ENCODE measurements at regions not wholly inside any gene's neighbourhood (a gene's known extent, or its start where the extent isn't known, plus 50 kb on each side); places are given as distances from the start of the nearest gene placed in this dataset.

DNA sequence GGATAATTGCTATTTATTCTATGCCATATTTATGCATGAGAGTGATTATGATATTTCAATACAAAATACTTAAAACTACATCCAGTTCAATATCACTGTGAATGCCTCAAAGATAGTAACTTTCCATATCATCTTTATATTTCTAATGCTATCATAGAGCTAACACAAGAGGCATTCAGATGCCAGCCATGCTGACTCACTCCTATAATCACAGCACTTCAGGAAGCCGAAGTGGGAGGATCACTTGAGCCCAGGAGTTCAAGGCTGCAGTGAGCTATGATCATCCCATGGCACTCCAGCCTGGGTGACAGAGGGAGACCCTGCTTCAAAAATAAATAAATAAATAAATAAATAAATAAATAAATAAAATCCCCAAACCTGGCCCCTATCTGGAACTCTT lies 498.7 kb downstream of the EPHA3 start:
- Histone ChIP-seq H3K36me3 (no peaks in the 10 kb centered on the region), H3K9me3 (no peaks in the 10 kb centered on the region), H3K27ac (no peak overlapping the region), H3K27me3 (no peaks in the 10 kb centered on the region), H3K4me1 (no peaks in the 10 kb centered on the region), H3K4me3 (no peak overlapping the region)
- 80% methylated on average over 1 of the region's 1 CpG; no CpG with 5 or more reads in 1 of the 2 donors for WGBS, 2 donors (ENCODE audit: low coverage in 1 of 2)
- no peak for TF ChIP-seq POLR2AphosphoS5 (IDR thresholded peaks at IDR 0.05)
- TF ChIP-seq, protein P1, sequence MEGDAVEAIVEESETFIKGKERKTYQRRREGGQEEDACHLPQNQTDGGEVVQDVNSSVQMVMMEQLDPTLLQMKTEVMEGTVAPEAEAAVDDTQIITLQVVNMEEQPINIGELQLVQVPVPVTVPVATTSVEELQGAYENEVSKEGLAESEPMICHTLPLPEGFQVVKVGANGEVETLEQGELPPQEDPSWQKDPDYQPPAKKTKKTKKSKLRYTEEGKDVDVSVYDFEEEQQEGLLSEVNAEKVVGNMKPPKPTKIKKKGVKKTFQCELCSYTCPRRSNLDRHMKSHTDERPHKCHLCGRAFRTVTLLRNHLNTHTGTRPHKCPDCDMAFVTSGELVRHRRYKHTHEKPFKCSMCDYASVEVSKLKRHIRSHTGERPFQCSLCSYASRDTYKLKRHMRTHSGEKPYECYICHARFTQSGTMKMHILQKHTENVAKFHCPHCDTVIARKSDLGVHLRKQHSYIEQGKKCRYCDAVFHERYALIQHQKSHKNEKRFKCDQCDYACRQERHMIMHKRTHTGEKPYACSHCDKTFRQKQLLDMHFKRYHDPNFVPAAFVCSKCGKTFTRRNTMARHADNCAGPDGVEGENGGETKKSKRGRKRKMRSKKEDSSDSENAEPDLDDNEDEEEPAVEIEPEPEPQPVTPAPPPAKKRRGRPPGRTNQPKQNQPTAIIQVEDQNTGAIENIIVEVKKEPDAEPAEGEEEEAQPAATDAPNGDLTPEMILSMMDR (IDR thresholded peaks at IDR 0.05), result no peak
- no peak for TF ChIP-seq POLR2A (IDR thresholded peaks at IDR 0.05)
- TF ChIP-seq EP300 (IDR thresholded peaks at IDR 0.05), result no peak
- ATAC-seq, result no peak

DNA sequence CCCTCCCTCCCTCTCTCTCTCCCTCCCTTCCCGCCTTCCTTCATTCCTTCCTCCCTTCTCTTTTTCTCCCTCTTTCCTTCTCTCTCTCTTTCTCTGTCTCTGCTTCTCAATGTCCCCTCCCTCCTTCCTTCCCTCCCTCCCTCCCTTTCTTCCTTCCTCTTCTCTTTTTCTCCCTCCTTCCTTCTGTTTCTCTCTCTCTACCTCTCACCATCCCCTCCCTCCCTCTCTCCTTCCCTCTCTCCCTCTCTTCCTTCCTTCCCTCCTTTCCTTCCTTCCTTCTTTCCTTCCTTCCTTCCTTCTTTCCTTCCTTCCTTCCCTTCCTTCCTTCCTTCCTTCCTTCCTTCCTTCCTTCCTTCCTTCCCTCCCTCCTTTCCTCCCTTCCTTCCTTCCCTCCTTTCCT lies 504.6 kb downstream of the EPHA3 start:
- TF ChIP-seq POLR2AphosphoS5 (IDR thresholded peaks at IDR 0.05) (no peak), EP300 (IDR thresholded peaks at IDR 0.05) (no peak)
- no peak overlapping the region for H3K27ac ChIP-seq
- 89% methylated on average over 1 of the region's 1 CpG; no CpG with 5 or more reads in 1 of the 2 donors for WGBS, 2 donors (ENCODE audit: low coverage in 1 of 2)
- ATAC-seq, result no peak
- H3K4me1 ChIP-seq, result no peaks in the 10 kb centered on the region
- no peaks in the 10 kb centered on the region for H3K9me3 ChIP-seq
- H3K27me3 ChIP-seq, result no peaks in the 10 kb centered on the region
- no peaks in the 10 kb centered on the region for H3K36me3 ChIP-seq
- no peak overlapping the region for H3K4me3 ChIP-seq

DNA sequence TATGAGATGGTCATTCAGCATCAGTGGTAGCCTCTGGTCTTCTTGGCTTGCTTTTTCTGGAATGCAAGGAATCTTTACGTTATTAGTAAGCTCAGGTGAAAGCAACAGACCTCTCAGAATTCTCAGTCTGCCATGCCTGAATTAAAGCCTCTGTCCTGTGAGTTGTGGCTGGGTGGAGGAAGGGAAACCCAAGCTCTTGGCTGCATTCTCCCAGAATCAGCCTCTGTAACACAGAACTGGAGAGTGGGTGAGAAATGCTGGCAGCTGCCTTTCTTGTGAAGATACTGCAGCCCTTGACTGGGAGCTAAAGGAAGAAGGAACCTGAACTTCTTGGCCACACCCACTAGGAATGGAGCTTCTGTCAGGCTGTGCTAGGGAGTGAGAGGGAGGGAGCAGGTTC lies 505.8 kb downstream of the EPHA3 start:
- no peak for ATAC-seq
- 80% methylated on average over 1 of the region's 1 CpG; no CpG with 5 or more reads in 1 of the 2 donors for WGBS, 2 donors (ENCODE audit: low coverage in 1 of 2)
- TF ChIP-seq, protein P1 (IDR thresholded peaks at IDR 0.05), result no peak
- TF ChIP-seq EP300 (IDR thresholded peaks at IDR 0.05) (no peak), POLR2A (IDR thresholded peaks at IDR 0.05) (no peak), POLR2AphosphoS5 (IDR thresholded peaks at IDR 0.05) (no peak)

DNA sequence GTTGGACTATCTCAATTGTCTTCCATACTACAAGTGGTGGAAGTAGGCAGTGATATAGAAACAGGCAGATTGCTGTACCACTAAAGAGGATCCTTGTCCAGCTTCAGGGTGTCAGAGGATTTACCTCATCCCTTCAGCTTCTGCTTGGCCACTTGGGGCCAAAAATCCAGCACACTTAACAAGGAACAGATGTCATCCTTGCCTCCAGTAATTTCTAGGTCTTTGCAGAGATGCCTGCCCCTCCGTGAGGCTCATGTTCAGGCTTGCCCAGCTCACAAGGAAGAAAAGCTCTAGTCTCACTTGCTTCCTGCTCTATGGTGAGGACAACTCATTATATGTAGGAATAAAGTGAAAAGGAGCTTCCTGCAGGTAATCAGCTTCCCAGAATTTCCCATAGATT lies 510.3 kb downstream of the EPHA3 start:
- H3K4me3 ChIP-seq, result no peak overlapping the region
- no peak for ATAC-seq
- no peaks in the 10 kb centered on the region for H3K9me3 ChIP-seq
- WGBS, 2 donors (ENCODE audit: low coverage in 1 of 2), result 100% methylated on average over 1 of the region's 1 CpG; no CpG with 5 or more reads in 1 of the 2 donors
- H3K4me1 ChIP-seq, result no peaks in the 10 kb centered on the region
- H3K27me3 ChIP-seq, result no peaks in the 10 kb centered on the region
- no peak overlapping the region for H3K27ac ChIP-seq
- TF ChIP-seq, protein P1 (IDR thresholded peaks at IDR 0.05), result no peak
- no peak for TF ChIP-seq EP300 (IDR thresholded peaks at IDR 0.05)
- TF ChIP-seq POLR2A (IDR thresholded peaks at IDR 0.05), result no peak
- TF ChIP-seq POLR2AphosphoS5 (IDR thresholded peaks at IDR 0.05), result no peak
- H3K36me3 ChIP-seq, result no peaks in the 10 kb centered on the region

More for the DNA sequence above, 505.8 kb downstream of the EPHA3 start:
- no peak overlapping the region for H3K27ac ChIP-seq
- H3K4me3 ChIP-seq, result no peak overlapping the region
- H3K36me3 ChIP-seq, result no peaks in the 10 kb centered on the region
- H3K4me1 ChIP-seq, result no peaks in the 10 kb centered on the region
- no peaks in the 10 kb centered on the region for H3K27me3 ChIP-seq
- no peaks in the 10 kb centered on the region for H3K9me3 ChIP-seq

DNA sequence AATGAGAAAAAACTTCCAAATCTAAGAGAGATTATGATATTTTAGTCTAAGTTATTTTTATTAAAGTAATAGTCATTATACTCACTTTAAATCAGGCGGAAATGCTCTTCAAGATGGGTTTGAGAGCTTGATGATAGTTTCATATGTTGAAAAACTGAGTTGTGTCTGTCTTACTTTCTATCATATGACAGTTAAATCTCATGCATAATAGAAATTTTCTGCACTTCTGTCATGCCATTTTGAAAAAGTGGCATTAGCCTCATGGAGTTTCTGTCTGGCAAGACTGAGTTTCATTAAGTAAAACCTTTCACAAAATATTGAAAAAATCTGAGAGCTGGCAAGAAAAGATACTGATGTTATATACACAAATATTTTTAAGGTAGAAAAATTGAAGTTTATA lies 511.8 kb downstream of the EPHA3 start:
- no peak overlapping the region for H3K27ac ChIP-seq
- no peaks in the 10 kb centered on the region for H3K4me1 ChIP-seq
- H3K36me3 ChIP-seq, result no peaks in the 10 kb centered on the region
- no peak overlapping the region for H3K4me3 ChIP-seq
- ATAC-seq, result no peak
- no peak for TF ChIP-seq EP300 (IDR thresholded peaks at IDR 0.05)
- WGBS, 2 donors (ENCODE audit: low coverage in 1 of 2), result 94% methylated on average over 1 of the region's 1 CpG
- no peaks in the 10 kb centered on the region for H3K9me3 ChIP-seq
- no peaks in the 10 kb centered on the region for H3K27me3 ChIP-seq

DNA sequence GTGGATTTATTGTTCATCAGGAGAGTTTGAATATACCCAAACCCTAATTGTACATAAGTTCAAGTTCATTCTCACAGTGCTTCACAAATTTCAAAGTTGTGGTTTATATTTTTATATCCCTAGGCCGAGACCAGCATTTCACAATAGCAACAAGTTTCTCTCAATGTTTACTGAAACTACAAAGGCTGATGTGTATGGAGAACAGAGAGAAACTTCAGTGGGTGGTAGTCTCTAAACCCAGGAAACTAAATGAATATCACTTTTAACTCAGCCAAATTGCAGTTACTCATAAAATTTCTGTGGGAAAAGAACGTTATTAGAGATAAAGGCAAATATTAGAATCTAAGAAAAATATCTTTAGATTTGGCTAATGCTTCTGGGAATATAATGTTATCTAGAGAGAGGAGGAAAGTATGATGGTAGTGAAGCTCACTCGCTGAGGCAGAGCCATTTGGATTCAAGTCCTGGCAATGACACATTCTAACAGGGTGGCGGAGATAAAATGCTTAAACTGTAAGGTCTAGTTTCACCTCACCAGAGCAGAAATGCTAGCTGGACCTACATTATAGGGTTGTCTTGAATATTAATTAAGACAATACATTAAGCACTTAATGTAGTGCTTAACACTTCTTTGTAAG lies 514.8 kb downstream of the EPHA3 start:
- 51 to 70% methylated on average over 4 of the region's 4 CpGs for WGBS, 2 donors (ENCODE audit: low coverage in 1 of 2)
- Histone ChIP-seq H3K4me1 (no peaks in the 10 kb centered on the region), H3K27me3 (no peaks in the 10 kb centered on the region), H3K9me3 (no peaks in the 10 kb centered on the region), H3K27ac (no peak overlapping the region), H3K36me3 (no peaks in the 10 kb centered on the region), H3K4me3 (no peak overlapping the region)
- TF ChIP-seq POLR2A (IDR thresholded peaks at IDR 0.05) (no peak), POLR2AphosphoS5 (IDR thresholded peaks at IDR 0.05) (no peak), EP300 (IDR thresholded peaks at IDR 0.05) (no peak)
- TF ChIP-seq, protein P1 (IDR thresholded peaks at IDR 0.05), result no peak
- no peak for ATAC-seq

All from gastroesophageal sphincter (tissue), 4 donors.